Immature natural killer cell (primary cell): ENCODE measurements at regions not wholly inside any gene's neighbourhood (a gene's known extent, or its start where the extent isn't known, plus 50 kb on each side); places are given as distances from the start of the nearest gene placed in this dataset.

ENCODE experiments used
- DNase-seq, 3 donors: peaks; one replicate each; pipeline ENCODE4 v3.0.0; 2022; ENCODE audit warnings: mixed read lengths in 1 of 3
- H3K27ac Mint-ChIP-seq, 6 donors: one replicate each; pipeline ENCODE4 v1.8.0; 2020; ENCODE audit warnings: mixed read lengths in 6 of 6, mild to moderate bottlenecking in 5 of 6, inconsistent platforms in 4 of 6, moderate library complexity in 3 of 6
- H3K27me3 Mint-ChIP-seq, 3 donors: one replicate each; pipeline ENCODE4 v1.8.0; 2020 to 2021; ENCODE audit warnings: low read depth in 3 of 3, mild to moderate bottlenecking in 3 of 3, mixed read lengths in 3 of 3, moderate library complexity in 3 of 3, inconsistent platforms in 1 of 3
- H3K36me3 Mint-ChIP-seq, 3 donors: one replicate each; pipeline ENCODE4 v1.8.0; 2020; ENCODE audit warnings: mixed read lengths in 3 of 3, inconsistent platforms in 2 of 3, mild to moderate bottlenecking in 2 of 3
- H3K4me1 Mint-ChIP-seq, 2 donors: one replicate each; pipeline ENCODE4 v1.8.0; 2020; ENCODE audit warnings: inconsistent platforms in 2 of 2, mild to moderate bottlenecking in 2 of 2, mixed read lengths in 2 of 2, moderate library complexity in 1 of 2
- H3K4me3 Mint-ChIP-seq, 5 donors: one replicate each; pipeline ENCODE4 v1.8.0; 2020; ENCODE audit warnings: mild to moderate bottlenecking in 5 of 5, mixed read lengths in 5 of 5, inconsistent platforms in 3 of 5, moderate library complexity in 3 of 5
- H3K9me3 Mint-ChIP-seq, 6 donors: one replicate each; pipeline ENCODE4 v1.8.0; 2020; ENCODE audit warnings: mild to moderate bottlenecking in 6 of 6, mixed read lengths in 6 of 6, inconsistent platforms in 4 of 6, moderate library complexity in 3 of 6

DNA sequence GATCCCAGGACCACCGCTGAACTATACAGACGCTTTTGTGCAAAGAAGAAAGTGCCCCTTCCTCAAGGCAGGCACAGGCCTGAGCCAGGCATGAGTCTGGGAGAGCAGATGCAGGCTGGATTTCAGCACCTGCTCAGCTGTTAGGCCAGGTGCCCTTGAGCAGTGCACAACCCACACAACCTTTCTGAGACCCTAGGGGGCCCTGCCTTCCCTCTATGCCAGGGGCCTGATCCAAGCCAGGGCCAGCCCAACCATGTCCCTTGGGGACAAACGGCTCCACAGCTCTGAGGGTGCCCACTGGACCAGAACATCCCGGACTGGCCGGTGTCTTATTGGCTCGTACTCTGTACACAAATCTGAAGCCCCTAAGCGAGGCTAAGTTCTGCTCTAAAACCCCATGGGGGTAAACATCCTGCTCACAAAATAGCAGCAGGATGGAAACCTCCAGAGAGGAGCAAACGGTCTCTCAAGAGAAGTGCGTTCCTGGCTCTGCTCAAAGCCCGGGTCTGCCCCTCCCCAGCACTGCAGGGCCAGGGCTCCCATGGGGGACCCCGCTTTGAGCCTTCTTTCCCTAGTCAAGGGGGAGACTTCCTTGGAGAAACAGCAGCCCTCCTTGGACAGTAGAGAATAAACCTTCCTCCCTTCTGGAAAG lies 275.1 kb downstream of the NPHP4 start:
- no peak overlapping the region for H3K4me3 Mint-ChIP-seq
- H3K9me3 Mint-ChIP-seq, result peaks cover 0 to 11% (median 0%) of the 10 kb centered on the region in 6 donors
- H3K27me3 Mint-ChIP-seq, result peaks cover 0 to 8% (median 3%) of the 10 kb centered on the region in 3 donors
- no peak for DNase-seq
- peak overlapping the region in 1 of 6 donors; percentile 30 for H3K27ac Mint-ChIP-seq
- peaks cover 0 to 3% of the 10 kb centered on the region in 2 donors for H3K4me1 Mint-ChIP-seq
- peaks cover 0 to 5% (median 0%) of the 10 kb centered on the region in 3 donors for H3K36me3 Mint-ChIP-seq

DNA sequence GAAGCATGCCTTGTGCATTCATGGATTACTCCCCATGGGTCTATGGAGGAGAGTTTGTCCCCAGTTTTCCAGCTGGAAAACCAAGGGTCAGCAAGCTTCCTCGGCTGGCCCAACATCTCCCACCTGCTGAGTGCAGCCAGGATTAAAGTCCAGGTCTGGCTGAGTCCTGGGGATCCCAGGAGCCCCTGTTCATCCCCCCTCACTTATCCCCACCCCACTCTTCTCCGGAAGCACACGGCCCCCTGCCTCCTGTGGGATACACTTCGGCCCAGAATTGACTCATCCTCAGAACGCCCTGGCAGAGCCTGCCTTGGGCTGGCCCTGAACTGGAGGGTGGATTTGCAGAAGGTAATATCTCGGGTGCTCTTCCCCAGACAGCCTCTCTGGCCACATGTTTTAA lies 276.1 kb downstream of the NPHP4 start:
- Mint-ChIP-seq H3K27me3 (peaks cover 0 to 8% (median 3%) of the 10 kb centered on the region in 3 donors), H3K4me3 (no peak overlapping the region), H3K27ac (no peak overlapping the region), H3K4me1 (peaks cover 0 to 3% of the 10 kb centered on the region in 2 donors), H3K36me3 (peaks cover 0 to 5% (median 0%) of the 10 kb centered on the region in 3 donors), H3K9me3 (peaks cover 0 to 11% (median 0%) of the 10 kb centered on the region in 6 donors)
- no peak for DNase-seq

DNA sequence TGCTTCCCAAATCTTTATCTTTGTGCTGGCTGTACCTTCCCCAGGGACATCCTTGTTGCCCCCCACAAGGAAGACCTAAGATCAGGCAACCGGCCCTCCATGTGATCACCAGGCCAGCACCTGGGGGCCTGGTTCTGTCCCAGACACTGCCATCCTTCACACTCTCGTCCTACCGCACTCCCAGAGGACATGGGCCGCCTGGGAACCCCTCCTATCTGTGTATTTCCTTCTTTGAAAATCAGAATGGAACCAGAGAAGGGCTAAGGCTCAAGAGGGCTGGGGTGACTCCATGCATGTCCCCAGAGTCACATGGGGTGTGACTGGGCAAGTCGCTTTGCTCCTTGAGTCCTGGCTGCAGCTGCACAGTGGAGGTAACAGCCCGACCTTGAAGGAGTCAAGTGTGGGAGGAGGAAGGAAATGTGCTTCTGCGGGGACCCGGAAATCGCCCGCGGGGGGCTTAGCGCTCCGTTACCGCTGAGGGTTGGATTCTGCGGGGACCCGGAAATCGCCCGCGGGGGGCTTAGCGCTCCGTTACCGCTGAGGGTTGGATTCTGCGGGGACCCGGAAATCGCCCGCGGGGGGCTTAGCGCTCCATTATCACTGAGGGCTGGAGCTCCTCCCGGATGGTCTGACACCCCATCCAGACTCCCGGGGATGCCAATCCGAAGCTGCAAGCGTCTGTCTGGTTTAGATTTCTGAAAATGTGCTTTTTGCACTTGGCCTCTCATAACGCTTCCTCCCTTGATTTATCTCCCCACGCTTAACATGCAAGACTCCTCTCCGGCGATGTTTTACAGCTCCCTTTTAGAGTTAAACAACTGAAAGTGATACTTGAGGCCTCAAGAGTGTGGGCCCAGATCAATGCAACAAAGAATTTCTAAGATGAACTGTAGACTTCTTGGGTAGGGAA lies 278.9 kb downstream of the NPHP4 start:
- peaks cover 0 to 4% (median 3%) of the 10 kb centered on the region in 3 donors for H3K27me3 Mint-ChIP-seq
- H3K27ac Mint-ChIP-seq, result peak overlapping the region in 3 of 6 donors; percentile 87 to 89 (median 89)
- H3K36me3 Mint-ChIP-seq, result peaks cover 0 to 5% (median 0%) of the 10 kb centered on the region in 3 donors
- H3K9me3 Mint-ChIP-seq, result peaks cover 0 to 11% (median 0%) of the 10 kb centered on the region in 6 donors
- peak overlapping the region in 2 of 5 donors; percentile 81 to 83 for H3K4me3 Mint-ChIP-seq
- DNase-seq, result peak in 1 of 3 donors; percentile 22
- peaks cover 0 to 3% of the 10 kb centered on the region in 2 donors for H3K4me1 Mint-ChIP-seq

DNA sequence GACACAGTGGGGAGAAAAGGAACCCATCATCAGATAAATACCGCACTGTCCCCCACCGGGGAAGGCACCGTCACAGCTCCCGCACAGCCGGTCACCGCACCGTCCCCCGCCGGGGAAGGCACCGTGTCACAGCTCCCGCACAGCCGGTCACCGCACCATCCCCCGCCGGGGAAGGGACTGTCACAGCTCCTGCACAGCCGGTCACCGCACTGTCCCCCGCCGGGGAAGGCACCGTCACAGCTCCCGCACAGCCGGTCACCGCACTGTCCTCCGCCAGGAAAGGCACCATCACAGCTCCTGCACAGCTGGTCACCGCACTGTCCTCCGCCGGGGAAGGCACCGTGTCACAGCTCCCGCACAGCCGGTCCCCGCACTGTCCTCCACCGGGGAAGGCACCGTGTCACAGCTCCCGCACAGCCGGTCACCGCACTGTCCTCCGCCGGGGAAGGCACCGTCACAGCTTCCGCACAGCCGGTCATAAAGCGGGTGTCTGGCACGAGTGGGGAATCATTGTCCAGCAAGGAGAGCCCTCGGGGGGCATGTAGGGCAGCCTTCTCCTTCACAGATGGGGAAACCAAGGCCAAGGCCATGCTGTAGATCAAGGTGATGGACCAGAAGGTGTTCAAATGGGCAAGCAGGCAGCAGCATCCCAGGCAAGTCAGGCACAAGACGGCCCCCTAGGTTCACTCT lies 280.1 kb downstream of the NPHP4 start:
- H3K4me1 Mint-ChIP-seq, result peaks cover 0 to 3% of the 10 kb centered on the region in 2 donors
- no peak overlapping the region for H3K27ac Mint-ChIP-seq
- peaks cover 0 to 11% (median 0%) of the 10 kb centered on the region in 6 donors for H3K9me3 Mint-ChIP-seq
- DNase-seq, result no peak
- peak overlapping the region in 1 of 5 donors; percentile 4 for H3K4me3 Mint-ChIP-seq
- H3K36me3 Mint-ChIP-seq, result peaks cover 0 to 5% (median 0%) of the 10 kb centered on the region in 3 donors
- peaks cover 0 to 3% (median 2%) of the 10 kb centered on the region in 3 donors for H3K27me3 Mint-ChIP-seq

DNA sequence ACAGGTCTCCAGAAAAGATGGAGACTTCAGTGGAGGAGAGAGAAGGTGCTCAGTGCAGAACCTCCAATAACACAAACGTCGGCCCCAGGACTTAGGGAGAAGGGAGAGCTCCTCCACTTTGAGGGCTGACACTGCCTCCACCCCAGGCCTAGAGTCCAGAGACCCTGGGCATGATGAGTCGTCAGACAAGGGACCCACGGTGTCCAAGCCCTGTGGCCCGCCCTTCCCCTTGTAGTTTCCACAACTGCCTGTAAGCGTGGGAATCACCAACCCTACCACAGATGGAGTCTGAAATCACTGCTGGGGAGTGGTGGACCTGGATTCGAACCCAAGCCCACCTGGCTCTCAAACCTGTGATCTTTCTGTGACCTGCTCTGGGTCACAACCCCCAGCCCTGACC lies 281.1 kb downstream of the NPHP4 start:
- DNase-seq, result no peak
- Mint-ChIP-seq H3K27ac (no peak overlapping the region), H3K4me1 (peaks cover 0 to 3% of the 10 kb centered on the region in 2 donors), H3K27me3 (peaks cover 0 to 2% (median 0%) of the 10 kb centered on the region in 3 donors), H3K36me3 (peaks cover 0 to 5% (median 0%) of the 10 kb centered on the region in 3 donors), H3K4me3 (no peak overlapping the region), H3K9me3 (peaks cover 0 to 11% (median 0%) of the 10 kb centered on the region in 6 donors)

DNA sequence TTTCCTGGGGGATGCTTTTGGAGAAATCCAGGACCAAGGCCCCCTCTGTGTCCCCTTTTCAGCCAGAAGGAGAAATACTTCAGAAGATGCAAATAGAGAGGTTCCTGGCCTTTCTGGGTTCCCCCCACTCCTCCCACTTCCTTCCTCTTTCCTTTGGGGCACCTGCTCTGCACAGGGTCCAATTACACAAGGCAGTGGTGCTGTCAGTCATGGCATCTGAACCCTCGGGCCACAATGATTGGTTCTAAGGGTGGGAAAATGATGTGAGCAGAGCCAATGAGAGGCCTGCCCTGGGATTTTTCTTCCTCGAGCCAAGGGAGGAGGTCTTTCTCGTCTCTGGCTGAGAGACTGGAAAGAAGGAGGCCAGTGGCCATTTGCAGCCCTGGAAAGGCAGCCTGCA lies 282.2 kb downstream of the NPHP4 start:
- Mint-ChIP-seq H3K27ac (no peak overlapping the region), H3K9me3 (peaks cover 0 to 7% (median 0%) of the 10 kb centered on the region in 6 donors), H3K4me3 (no peak overlapping the region)

DNA sequence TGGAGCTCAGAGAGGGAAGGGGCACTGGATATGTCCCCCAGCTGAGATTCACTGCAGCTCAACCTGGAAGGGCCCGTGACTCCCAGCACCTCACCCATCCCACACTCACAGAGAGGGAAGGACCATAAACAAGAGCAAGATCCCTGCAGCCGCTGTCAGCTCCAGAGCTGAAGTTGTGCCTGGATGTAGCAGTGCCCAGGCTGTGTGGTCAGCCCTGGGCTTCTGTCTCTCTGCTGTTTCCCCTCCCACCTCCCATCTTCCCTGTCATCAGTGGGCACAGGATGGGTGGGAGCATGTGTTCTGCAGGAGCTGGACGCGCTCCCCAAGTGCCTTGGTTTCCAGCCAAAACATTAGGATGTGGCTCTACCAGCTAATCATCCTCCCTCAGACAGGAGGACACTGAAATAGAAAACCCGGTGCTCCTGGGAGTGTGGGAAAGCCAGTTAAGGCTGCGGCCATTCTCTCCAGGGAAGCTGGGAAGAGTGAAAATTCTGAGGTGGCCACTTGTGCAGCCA lies 282.7 kb downstream of the NPHP4 start:
- peaks cover 0 to 2% (median 0%) of the 10 kb centered on the region in 6 donors for H3K9me3 Mint-ChIP-seq
- H3K36me3 Mint-ChIP-seq, result no peaks in the 10 kb centered on the region
- DNase-seq, result no peak
- no peak overlapping the region for H3K27ac Mint-ChIP-seq
- peaks cover 0 to 1% (median 0%) of the 10 kb centered on the region in 3 donors for H3K27me3 Mint-ChIP-seq
- H3K4me3 Mint-ChIP-seq, result no peak overlapping the region
- peaks cover 0 to 3% of the 10 kb centered on the region in 2 donors for H3K4me1 Mint-ChIP-seq

More for the DNA sequence above, 282.2 kb downstream of the NPHP4 start:
- no peak for DNase-seq
- peaks cover 0 to 2% (median 0%) of the 10 kb centered on the region in 3 donors for H3K27me3 Mint-ChIP-seq
- peaks cover 0 to 3% of the 10 kb centered on the region in 2 donors for H3K4me1 Mint-ChIP-seq
- H3K36me3 Mint-ChIP-seq, result no peaks in the 10 kb centered on the region

DNA sequence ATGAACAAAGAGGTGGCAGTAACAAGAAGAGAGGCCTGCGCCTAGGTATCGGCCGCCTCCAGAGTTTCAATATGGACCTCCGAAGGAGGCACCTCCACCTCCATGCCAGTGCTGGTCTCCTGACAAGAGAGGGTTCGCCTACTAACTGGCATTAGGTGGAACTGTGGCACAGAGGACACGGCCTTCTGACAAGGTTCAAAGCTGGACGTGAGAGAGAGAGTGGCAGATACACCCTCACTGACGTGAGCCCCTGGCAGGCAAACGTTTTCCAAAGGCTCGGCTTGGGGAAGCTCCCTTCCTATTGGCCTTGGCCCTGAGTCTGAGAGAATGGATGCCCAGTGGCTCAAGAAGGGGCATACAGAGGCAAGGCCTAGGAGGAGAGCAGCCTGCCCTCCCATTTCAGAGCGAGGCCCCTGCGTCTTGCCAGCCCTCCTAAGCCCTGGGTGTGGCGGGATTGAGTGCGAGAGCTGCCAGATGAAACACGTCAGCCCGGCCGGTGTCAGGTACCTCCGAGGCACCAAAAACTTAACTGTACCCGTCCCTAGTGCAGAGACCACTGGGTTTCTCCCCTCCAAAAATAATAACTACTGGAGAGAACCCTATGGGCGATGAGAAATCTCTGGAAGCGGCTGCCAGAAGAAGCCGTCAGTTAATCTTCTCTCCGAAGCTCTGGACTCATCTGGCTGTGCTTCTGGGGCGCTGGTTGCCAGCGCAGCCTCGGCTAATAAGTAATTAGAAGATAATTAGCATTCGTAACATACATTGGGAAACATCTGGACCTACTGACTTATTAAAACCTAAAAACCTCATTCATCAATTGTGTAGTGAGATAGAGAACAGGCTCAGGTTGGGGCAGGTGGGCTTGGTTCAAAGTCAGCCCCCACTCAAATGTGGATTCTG lies 283.6 kb downstream of the NPHP4 start:
- H3K4me1 Mint-ChIP-seq, result peaks cover 0 to 2% of the 10 kb centered on the region in 2 donors
- H3K27ac Mint-ChIP-seq, result no peak overlapping the region
- DNase-seq, result no peak
- H3K36me3 Mint-ChIP-seq, result no peaks in the 10 kb centered on the region
- H3K27me3 Mint-ChIP-seq, result no peaks in the 10 kb centered on the region
- no peaks in the 10 kb centered on the region for H3K9me3 Mint-ChIP-seq
- H3K4me3 Mint-ChIP-seq, result no peak overlapping the region

DNA sequence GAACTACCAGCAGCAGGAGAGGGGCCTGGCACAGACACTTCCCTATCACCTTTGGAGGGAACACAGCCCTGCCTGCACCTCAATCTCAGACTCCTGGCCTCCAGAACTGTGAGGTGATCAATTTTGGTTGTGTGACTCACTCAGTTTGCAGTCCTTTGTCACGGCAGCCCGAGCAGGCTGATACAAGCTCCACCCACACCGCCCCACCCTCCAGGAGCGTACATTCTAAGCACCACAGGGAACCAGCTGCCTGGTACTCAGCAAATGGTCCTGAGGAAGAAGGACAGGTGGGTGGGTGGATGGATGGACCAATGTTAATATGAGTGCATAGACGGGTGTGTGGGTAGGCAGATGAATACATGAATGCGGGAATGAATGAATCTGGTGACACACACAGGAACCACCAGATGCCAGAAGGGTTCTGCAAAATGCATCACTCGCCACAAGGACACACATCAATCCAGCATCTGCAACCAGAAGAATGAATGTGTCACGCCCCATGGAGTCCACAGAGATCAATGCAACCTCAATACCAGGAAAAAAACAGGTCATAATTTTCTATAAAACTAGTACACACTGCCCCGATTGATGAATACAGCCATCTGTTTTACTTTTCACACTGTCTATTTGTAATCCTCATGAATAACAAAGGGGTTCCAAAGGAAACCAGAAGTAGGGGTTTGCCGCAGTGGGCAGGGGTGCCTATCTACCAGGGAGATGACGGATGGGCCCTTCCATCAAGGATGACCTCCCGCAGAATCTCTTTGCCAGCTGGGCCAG lies 284.5 kb downstream of the NPHP4 start:
- DNase-seq, result no peak
- no peaks in the 10 kb centered on the region for H3K9me3 Mint-ChIP-seq
- H3K4me3 Mint-ChIP-seq, result no peak overlapping the region
- no peak overlapping the region for H3K27ac Mint-ChIP-seq
- no peaks in the 10 kb centered on the region for H3K4me1 Mint-ChIP-seq
- no peaks in the 10 kb centered on the region for H3K36me3 Mint-ChIP-seq
- H3K27me3 Mint-ChIP-seq, result no peaks in the 10 kb centered on the region

DNA sequence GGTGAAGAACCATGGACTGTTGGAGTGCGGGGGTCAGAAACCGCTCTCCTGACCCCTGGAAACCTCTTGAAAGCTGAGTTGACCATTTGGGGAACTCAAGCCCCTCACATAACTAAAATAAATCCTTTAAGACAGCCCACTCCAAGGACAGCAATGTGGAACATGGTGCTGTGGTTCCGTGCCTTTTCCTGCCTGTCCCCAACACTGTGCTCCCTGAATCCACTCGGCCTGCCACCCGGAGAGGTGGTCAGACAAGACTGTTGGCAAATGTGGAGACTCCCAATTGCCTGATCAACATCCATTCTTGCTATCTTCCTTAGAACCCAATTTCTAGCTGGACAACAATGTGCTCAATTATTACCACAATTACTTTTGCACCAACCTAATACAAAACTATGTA lies 286.0 kb downstream of the NPHP4 start:
- Mint-ChIP-seq H3K27ac (no peak overlapping the region), H3K4me3 (no peak overlapping the region), H3K27me3 (no peaks in the 10 kb centered on the region), H3K36me3 (no peaks in the 10 kb centered on the region), H3K4me1 (no peaks in the 10 kb centered on the region), H3K9me3 (no peaks in the 10 kb centered on the region)
- DNase-seq, result no peak

DNA sequence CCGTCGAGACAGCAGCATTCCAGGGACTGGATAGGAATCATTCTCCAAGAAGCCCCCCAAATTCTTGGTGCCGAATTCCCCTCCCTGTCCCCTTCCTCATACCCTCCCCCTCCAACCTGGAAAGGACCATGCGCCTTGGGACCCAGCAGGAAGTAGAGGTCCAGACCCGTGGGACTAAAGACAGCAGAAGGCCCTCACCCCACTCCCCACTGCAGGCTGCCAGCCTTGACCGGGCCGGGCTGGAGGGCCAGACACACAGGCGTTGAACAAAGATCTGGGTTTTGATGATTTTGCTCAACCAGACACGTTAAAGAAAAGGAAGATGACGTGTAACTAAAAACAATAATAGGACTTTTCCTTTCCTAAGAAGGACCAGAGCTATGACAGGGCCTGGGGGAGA lies 286.5 kb downstream of the NPHP4 start:
- no peaks in the 10 kb centered on the region for H3K9me3 Mint-ChIP-seq
- H3K36me3 Mint-ChIP-seq, result no peaks in the 10 kb centered on the region
- DNase-seq, result no peak
- H3K27me3 Mint-ChIP-seq, result no peaks in the 10 kb centered on the region
- H3K4me1 Mint-ChIP-seq, result no peaks in the 10 kb centered on the region
- no peak overlapping the region for H3K4me3 Mint-ChIP-seq
- H3K27ac Mint-ChIP-seq, result no peak overlapping the region
